ENCODE measurements at regions not wholly inside any gene's neighbourhood (a gene's known extent, or its start where the extent isn't known, plus 50 kb on each side); places are given as distances from the start of the nearest gene placed in this dataset.

- TF ChIP-seq EZH2phosphoT487 (IDR thresholded peaks at IDR 0.05; ENCODE audit: borderline replicate concordance, low read depth, low read length): no peak
- TF ChIP-seq CTCF (conservative IDR thresholded peaks at IDR 0.05; ENCODE audit: low read length): no peak
- POLR2A ChIA-PET: interaction anchor here (0.5 kb wide), 1 partner anchor 820 kb away, joined by 4 read pairs; no protein-coding TSS in a partner anchor
- no peak for DNase-seq (ENCODE audit: low spot score)
- Histone ChIP-seq H4K20me1 (ENCODE audit: insufficient read depth, low read length) (no peaks in the 10 kb centered on the region), H3K36me3 (ENCODE audit: insufficient read depth, low read length) (no peaks in the 10 kb centered on the region), H3K4me1 (ENCODE audit: insufficient read depth, low read length, poor library complexity, severe bottlenecking) (no peaks in the 10 kb centered on the region), H3K9me2 (ENCODE audit: insufficient read depth, low read length) (no peaks in the 10 kb centered on the region), H3K9me3 (ENCODE audit: low read length) (no peaks in the 10 kb centered on the region), H3K4me2 (ENCODE audit: low read length) (no peak overlapping the region), H3K4me3 (ENCODE audit: low read depth, low read length, poor library complexity, severe bottlenecking) (no peak overlapping the region), H2AFZ (ENCODE audit: low read length) (no peak overlapping the region), H3K27ac (ENCODE audit: low read depth, low read length, poor library complexity, severe bottlenecking) (no peak overlapping the region), H3K79me2 (ENCODE audit: insufficient read depth, low read depth, low read length) (no peaks in the 10 kb centered on the region)
- intact Hi-C loops (cut with micrococcal nuclease; ENCODE audit: unreplicated experiment): no loop called here
- CTCF ChIA-PET (ENCODE audit: unreplicated experiment): no interaction called here
- no TSS peak for BruUV-seq (replicated peaks)
Observed at GRCh38 chr15:98381446-98381845, 266.9 kb upstream of the IGF1R start.

GRCh38 chr15:98382139-98382538 is 266.2 kb upstream of the IGF1R start:
- ChIA-PET CTCF (ENCODE audit: unreplicated experiment) (no interaction called here), POLR2A (interaction anchor here (0.5 kb wide), 1 partner anchor 821 kb away, joined by 4 read pairs; no protein-coding TSS in a partner anchor)
- Histone ChIP-seq H3K4me2 (ENCODE audit: low read length) (no peak overlapping the region), H3K4me3 (ENCODE audit: low read depth, low read length, poor library complexity, severe bottlenecking) (no peak overlapping the region), H3K27ac (ENCODE audit: low read depth, low read length, poor library complexity, severe bottlenecking) (no peak overlapping the region), H4K20me1 (ENCODE audit: insufficient read depth, low read length) (no peaks in the 10 kb centered on the region), H3K9me2 (ENCODE audit: insufficient read depth, low read length) (no peaks in the 10 kb centered on the region), H2AFZ (ENCODE audit: low read length) (no peak overlapping the region), H3K79me2 (ENCODE audit: insufficient read depth, low read depth, low read length) (no peaks in the 10 kb centered on the region), H3K36me3 (ENCODE audit: insufficient read depth, low read length) (no peaks in the 10 kb centered on the region), H3K9me3 (ENCODE audit: low read length) (no peaks in the 10 kb centered on the region), H3K4me1 (ENCODE audit: insufficient read depth, low read length, poor library complexity, severe bottlenecking) (no peaks in the 10 kb centered on the region)
- intact Hi-C loops (cut with micrococcal nuclease; ENCODE audit: unreplicated experiment): no loop called here
- TF ChIP-seq CTCF (conservative IDR thresholded peaks at IDR 0.05; ENCODE audit: low read length) (0 out of 2 replicates have a peak, but pooled peaks have one; percentile 40), EZH2phosphoT487 (IDR thresholded peaks at IDR 0.05; ENCODE audit: borderline replicate concordance, low read depth, low read length) (no peak)
- no TSS peak for BruUV-seq (replicated peaks)
- DNase-seq (ENCODE audit: low spot score): no peak

- DNase-seq (ENCODE audit: low spot score): no peak
- H4K20me1 ChIP-seq (ENCODE audit: insufficient read depth, low read length): no peaks in the 10 kb centered on the region
- POLR2A ChIA-PET: no interaction called here
- H3K79me2 ChIP-seq (ENCODE audit: insufficient read depth, low read depth, low read length): no peaks in the 10 kb centered on the region
- no peak overlapping the region for H3K4me3 ChIP-seq (ENCODE audit: low read depth, low read length, poor library complexity, severe bottlenecking)
- H3K36me3 ChIP-seq (ENCODE audit: insufficient read depth, low read length): no peaks in the 10 kb centered on the region
- H3K4me1 ChIP-seq (ENCODE audit: insufficient read depth, low read length, poor library complexity, severe bottlenecking): no peaks in the 10 kb centered on the region
- no peak overlapping the region for H3K27ac ChIP-seq (ENCODE audit: low read depth, low read length, poor library complexity, severe bottlenecking)
- no peak overlapping the region for H3K4me2 ChIP-seq (ENCODE audit: low read length)
- no TSS peak for BruUV-seq (replicated peaks)
- intact Hi-C loops (cut with micrococcal nuclease; ENCODE audit: unreplicated experiment): no loop called here
- H3K9me3 ChIP-seq (ENCODE audit: low read length): no peaks in the 10 kb centered on the region
- no peaks in the 10 kb centered on the region for H3K9me2 ChIP-seq (ENCODE audit: insufficient read depth, low read length)
- CTCF ChIA-PET (ENCODE audit: unreplicated experiment): no interaction called here
- TF ChIP-seq EZH2phosphoT487 (IDR thresholded peaks at IDR 0.05; ENCODE audit: borderline replicate concordance, low read depth, low read length) (no peak), CTCF (conservative IDR thresholded peaks at IDR 0.05; ENCODE audit: low read length) (no peak)
- no peak overlapping the region for H2AFZ ChIP-seq (ENCODE audit: low read length)
Observed at GRCh38 chr15:98383571-98383970, 264.8 kb upstream of the IGF1R start.
